ENCODE measurements at regions not wholly inside any gene's neighbourhood (a gene's known extent, or its start where the extent isn't known, plus 50 kb on each side); places are given as distances from the start of the nearest gene placed in this dataset.

DNA sequence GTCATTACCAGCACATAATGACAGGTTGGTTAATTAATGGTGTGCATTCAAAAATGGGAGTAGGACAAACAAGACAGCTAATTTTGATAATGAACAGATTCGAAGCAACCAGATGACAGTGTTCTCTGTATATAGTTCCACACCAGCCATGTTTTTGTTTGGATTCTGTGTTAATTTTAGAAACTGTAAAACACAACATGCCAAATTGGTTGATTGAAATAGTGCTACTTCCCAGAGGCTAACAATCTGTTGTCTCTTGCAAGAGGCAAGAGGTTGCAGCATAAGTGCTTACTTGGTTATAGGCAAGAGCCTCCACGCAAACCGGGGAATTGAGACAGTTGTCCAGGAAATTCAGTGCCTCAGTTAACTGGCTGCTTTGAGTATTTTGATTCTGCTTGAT is 170.2 kb upstream of the HABP2 start:
- no peak overlapping the region for H2AFZ ChIP-seq (ENCODE audit: low read depth)
- no peak for DNase-seq
- peaks cover 0 to 7% of the 10 kb centered on the region in 2 experiments for H3K4me1 ChIP-seq (ENCODE audit: control insufficient read depth in 1 of 2, insufficient read depth in 2 of 2, low read depth in 1 of 2, low read length in 1 of 2)
- H3K9me3 ChIP-seq, result no peaks in the 10 kb centered on the region
- no peaks in the 10 kb centered on the region for H3K9me2 ChIP-seq
- TF ChIP-seq SMC3 (IDR thresholded peaks at IDR 0.05; ENCODE audit: low read depth, low read length) (no peak), MXI1 (IDR thresholded peaks at IDR 0.05; ENCODE audit: low read depth, low read length) (no peak), FOXM1 (IDR thresholded peaks at IDR 0.05; ENCODE audit: low read depth) (no peak), SIN3A (IDR thresholded peaks at IDR 0.05; ENCODE audit: borderline replicate concordance, low read depth, low read length) (no peak), CHD2 (IDR thresholded peaks at IDR 0.05; ENCODE audit: low read length, partially characterized antibody) (no peak), EP300 (IDR thresholded peaks at IDR 0.05; ENCODE audit: borderline replicate concordance in 1 of 2, low read depth in 1 of 2, low read length in 1 of 2) (no peak), RCOR1 (IDR thresholded peaks at IDR 0.05; ENCODE audit: low read length) (no peak), TCF12 (IDR thresholded peaks at IDR 0.05) (no peak), GABPA (IDR thresholded peaks at IDR 0.05; ENCODE audit: low read depth) (no peak)
- TF ChIP-seq, protein P1, sequence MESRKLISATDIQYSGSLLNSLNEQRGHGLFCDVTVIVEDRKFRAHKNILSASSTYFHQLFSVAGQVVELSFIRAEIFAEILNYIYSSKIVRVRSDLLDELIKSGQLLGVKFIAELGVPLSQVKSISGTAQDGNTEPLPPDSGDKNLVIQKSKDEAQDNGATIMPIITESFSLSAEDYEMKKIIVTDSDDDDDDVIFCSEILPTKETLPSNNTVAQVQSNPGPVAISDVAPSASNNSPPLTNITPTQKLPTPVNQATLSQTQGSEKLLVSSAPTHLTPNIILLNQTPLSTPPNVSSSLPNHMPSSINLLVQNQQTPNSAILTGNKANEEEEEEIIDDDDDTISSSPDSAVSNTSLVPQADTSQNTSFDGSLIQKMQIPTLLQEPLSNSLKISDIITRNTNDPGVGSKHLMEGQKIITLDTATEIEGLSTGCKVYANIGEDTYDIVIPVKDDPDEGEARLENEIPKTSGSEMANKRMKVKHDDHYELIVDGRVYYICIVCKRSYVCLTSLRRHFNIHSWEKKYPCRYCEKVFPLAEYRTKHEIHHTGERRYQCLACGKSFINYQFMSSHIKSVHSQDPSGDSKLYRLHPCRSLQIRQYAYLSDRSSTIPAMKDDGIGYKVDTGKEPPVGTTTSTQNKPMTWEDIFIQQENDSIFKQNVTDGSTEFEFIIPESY (IDR thresholded peaks at IDR 0.05; ENCODE audit: borderline replicate concordance, low read depth), result no peak
- TF ChIP-seq, protein P2, sequence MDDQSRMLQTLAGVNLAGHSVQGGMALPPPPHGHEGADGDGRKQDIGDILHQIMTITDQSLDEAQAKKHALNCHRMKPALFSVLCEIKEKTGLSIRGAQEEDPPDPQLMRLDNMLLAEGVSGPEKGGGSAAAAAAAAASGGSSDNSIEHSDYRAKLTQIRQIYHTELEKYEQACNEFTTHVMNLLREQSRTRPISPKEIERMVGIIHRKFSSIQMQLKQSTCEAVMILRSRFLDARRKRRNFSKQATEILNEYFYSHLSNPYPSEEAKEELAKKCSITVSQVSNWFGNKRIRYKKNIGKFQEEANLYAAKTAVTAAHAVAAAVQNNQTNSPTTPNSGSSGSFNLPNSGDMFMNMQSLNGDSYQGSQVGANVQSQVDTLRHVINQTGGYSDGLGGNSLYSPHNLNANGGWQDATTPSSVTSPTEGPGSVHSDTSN (IDR thresholded peaks at IDR 0.05), result no peak
- TF ChIP-seq, protein P3, sequence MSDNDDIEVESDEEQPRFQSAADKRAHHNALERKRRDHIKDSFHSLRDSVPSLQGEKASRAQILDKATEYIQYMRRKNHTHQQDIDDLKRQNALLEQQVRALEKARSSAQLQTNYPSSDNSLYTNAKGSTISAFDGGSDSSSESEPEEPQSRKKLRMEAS (IDR thresholded peaks at IDR 0.05; ENCODE audit: low read depth), result no peak
- TF ChIP-seq, protein P4, sequence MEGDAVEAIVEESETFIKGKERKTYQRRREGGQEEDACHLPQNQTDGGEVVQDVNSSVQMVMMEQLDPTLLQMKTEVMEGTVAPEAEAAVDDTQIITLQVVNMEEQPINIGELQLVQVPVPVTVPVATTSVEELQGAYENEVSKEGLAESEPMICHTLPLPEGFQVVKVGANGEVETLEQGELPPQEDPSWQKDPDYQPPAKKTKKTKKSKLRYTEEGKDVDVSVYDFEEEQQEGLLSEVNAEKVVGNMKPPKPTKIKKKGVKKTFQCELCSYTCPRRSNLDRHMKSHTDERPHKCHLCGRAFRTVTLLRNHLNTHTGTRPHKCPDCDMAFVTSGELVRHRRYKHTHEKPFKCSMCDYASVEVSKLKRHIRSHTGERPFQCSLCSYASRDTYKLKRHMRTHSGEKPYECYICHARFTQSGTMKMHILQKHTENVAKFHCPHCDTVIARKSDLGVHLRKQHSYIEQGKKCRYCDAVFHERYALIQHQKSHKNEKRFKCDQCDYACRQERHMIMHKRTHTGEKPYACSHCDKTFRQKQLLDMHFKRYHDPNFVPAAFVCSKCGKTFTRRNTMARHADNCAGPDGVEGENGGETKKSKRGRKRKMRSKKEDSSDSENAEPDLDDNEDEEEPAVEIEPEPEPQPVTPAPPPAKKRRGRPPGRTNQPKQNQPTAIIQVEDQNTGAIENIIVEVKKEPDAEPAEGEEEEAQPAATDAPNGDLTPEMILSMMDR (IDR thresholded peaks at IDR 0.05), result no peak
- H3F3A ChIP-seq (replicated peaks; ENCODE audit: insufficient read depth), result no peaks in the 10 kb centered on the region
- H3K4me2 ChIP-seq, result peak overlapping the region; percentile 33; the same call in 1 of the 2 replicates
- no peak overlapping the region for H3K4me3 ChIP-seq (ENCODE audit: low read depth in 2 of 2, low read length in 1 of 2)
- 94% methylated on average over 3 of the region's 3 CpGs for WGBS (ENCODE audit: low lambda C conversion rate)
- no peaks in the 10 kb centered on the region for H4K20me1 ChIP-seq (ENCODE audit: insufficient read depth)
- no peak overlapping the region for H3K9ac ChIP-seq
- POLR2A ChIA-PET, result no interaction called here
- H3K36me3 ChIP-seq (replicated peaks in 1 of 2; ENCODE audit: control insufficient read depth in 1 of 2, insufficient read depth in 2 of 2, low read length in 1 of 2), result no peaks in the 10 kb centered on the region
- CTCF ChIA-PET, result interaction anchor here (1.0 to 1.9 kb wide), 4 partner anchors 138 to 818 kb away, joined by 3 to 8 read pairs (median 3); no protein-coding TSS in a partner anchor
- no peaks in the 10 kb centered on the region for H3K79me2 ChIP-seq (ENCODE audit: insufficient read depth)
- H3K27me3 ChIP-seq (ENCODE audit: insufficient read depth), result no peaks in the 10 kb centered on the region
- H3K27ac ChIP-seq (ENCODE audit: low read depth in 2 of 2, low read length in 1 of 2), result peak overlapping the region in 1 of 2 experiments; percentile 69; a peak in 1 of 4 replicates
